Gastrocnemius medialis (tissue), 4 donors: ENCODE measurements at regions not wholly inside any gene's neighbourhood (a gene's known extent, or its start where the extent isn't known, plus 50 kb on each side); places are given as distances from the start of the nearest gene placed in this dataset.

Experiments used
- POLR2A ChIP-seq, 2 donors: fragments of 450-650 bp; IDR thresholded peaks; one replicate each; pipeline ENCODE4 v1.6.1; 2017; ENCODE audit warnings: antibody characterized with exemption in 2 of 2, mild to moderate bottlenecking in 2 of 2, moderate library complexity in 2 of 2
- TF ChIP-seq, protein P1 (sequence below), 5 experiments: fragments of 450-650 bp in 3 of 5; fragments of 200-600 bp in 2 of 5; sonication (generic) in 2 of 5; IDR thresholded peaks in 4 of 5; conservative IDR thresholded peaks in 1 of 5; 1 replicate in 4 of 5; 2 replicates in 1 of 5; pipeline ENCODE4 v1.5.1; 2016 to 2019; ENCODE audit warnings: antibody characterized with exemption in 5 of 5, mild to moderate bottlenecking in 3 of 5, moderate library complexity in 3 of 5

DNA sequence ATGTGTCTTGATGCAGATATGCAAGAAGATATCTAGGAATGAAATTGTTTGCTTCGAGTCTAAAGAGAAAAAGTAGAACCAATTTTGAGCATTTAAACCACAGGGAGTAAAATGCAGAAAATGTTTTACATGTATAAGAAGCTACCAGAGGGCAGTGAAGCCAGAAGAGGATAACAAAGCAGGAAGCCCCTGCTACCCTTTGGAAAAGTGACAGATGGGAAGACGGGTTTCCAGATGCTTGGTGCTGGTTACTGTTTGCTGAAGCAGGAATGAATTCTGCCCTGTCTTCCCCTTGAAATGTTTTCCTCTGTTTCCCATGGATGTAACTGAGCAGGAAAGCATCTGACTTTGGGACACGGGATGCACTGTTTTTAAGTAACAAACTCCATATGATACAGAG is 822.2 kb downstream of the MRPL39 start:
- TF ChIP-seq, protein P1, sequence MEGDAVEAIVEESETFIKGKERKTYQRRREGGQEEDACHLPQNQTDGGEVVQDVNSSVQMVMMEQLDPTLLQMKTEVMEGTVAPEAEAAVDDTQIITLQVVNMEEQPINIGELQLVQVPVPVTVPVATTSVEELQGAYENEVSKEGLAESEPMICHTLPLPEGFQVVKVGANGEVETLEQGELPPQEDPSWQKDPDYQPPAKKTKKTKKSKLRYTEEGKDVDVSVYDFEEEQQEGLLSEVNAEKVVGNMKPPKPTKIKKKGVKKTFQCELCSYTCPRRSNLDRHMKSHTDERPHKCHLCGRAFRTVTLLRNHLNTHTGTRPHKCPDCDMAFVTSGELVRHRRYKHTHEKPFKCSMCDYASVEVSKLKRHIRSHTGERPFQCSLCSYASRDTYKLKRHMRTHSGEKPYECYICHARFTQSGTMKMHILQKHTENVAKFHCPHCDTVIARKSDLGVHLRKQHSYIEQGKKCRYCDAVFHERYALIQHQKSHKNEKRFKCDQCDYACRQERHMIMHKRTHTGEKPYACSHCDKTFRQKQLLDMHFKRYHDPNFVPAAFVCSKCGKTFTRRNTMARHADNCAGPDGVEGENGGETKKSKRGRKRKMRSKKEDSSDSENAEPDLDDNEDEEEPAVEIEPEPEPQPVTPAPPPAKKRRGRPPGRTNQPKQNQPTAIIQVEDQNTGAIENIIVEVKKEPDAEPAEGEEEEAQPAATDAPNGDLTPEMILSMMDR (IDR thresholded peaks at IDR 0.05 in 4 of 5, conservative IDR thresholded peaks at IDR 0.05 in 1 of 5) = no peak
- TF ChIP-seq POLR2A (IDR thresholded peaks at IDR 0.05) = no peak
